Caco-2 (cell line): ENCODE measurements at regions not wholly inside any gene's neighbourhood (a gene's known extent, or its start where the extent isn't known, plus 50 kb on each side); places are given as distances from the start of the nearest gene placed in this dataset.

Source experiments
- BruUV-seq: library from RNA; stranded (reverse); fragments of 400-500 nt; replicated peaks from 2 replicates; lab custom pipeline; 2021; lab: Mats Ljungman, UMichigan
- CTCF ChIA-PET: fragments of 300-600 bp; sonication (Branson Sonifier 250); formaldehyde crosslinking; loops from one replicate; lab custom pipeline; 2022; ENCODE audit warnings: antibody characterized with exemption; lab: Charles Lee
- POLR2A ChIA-PET: fragments of 300-600 bp; sonication (Branson Sonifier 250); formaldehyde crosslinking; loops from one replicate; lab custom pipeline; 2022; ENCODE audit warnings: antibody characterized with exemption; lab: Charles Lee
- DNase-seq, 2 experiments: peaks; one replicate each; pipeline versions ENCODE4 v3.0.0 to v3.0.0-alpha.2; 2020 to 2022
- H3K27me3 ChIP-seq: replicated peaks from 2 replicates; pipeline ENCODE4 v1.6.0; 2011; ENCODE audit warnings: low read length; ENCODE audit not compliant: control insufficient read depth, insufficient read depth
- H3K36me3 ChIP-seq: 2 replicates; pipeline ENCODE4 v1.5.1; 2011; ENCODE audit warnings: low read length; ENCODE audit not compliant: control insufficient read depth, insufficient read depth
- H3K4me1 ChIP-seq: fragments of 250-450 bp; sonication (Bioruptor Pico); 2 replicates; pipeline ENCODE4 v1.5.1; 2020; ENCODE audit warnings: mild to moderate bottlenecking
- H3K4me3 ChIP-seq: 2 replicates; pipeline ENCODE4 v1.5.1; 2011; ENCODE audit warnings: low read depth, mild to moderate bottlenecking, control low read depth, low read length
- H3K9me3 ChIP-seq: fragments of 250-450 bp; sonication (Bioruptor Pico); 2 replicates; pipeline ENCODE4 v1.5.1; 2020; ENCODE audit warnings: mild to moderate bottlenecking, moderate library complexity
- H3K27ac Mint-ChIP-seq: one replicate; pipeline ENCODE4 v1.8.0; 2022; ENCODE audit warnings: mixed read lengths; ENCODE audit not compliant: unreplicated experiment
- H3K27me3 Mint-ChIP-seq: one replicate; pipeline ENCODE4 v1.8.0; 2022; ENCODE audit warnings: mixed read lengths; ENCODE audit not compliant: insufficient read depth, unreplicated experiment
- H3K36me3 Mint-ChIP-seq: one replicate; pipeline ENCODE4 v1.8.0; 2022; ENCODE audit warnings: mild to moderate bottlenecking, mixed read lengths; ENCODE audit not compliant: insufficient read depth, unreplicated experiment
- H3K4me1 Mint-ChIP-seq: one replicate; pipeline ENCODE4 v1.8.0; 2022; ENCODE audit warnings: low read depth, mixed read lengths; ENCODE audit not compliant: unreplicated experiment
- H3K4me3 Mint-ChIP-seq: one replicate; pipeline ENCODE4 v1.8.0; 2022; ENCODE audit warnings: mild to moderate bottlenecking, moderate library complexity, mixed read lengths; ENCODE audit not compliant: unreplicated experiment
- H3K9me3 Mint-ChIP-seq: one replicate; pipeline ENCODE4 v1.8.0; 2022; ENCODE audit warnings: mixed read lengths; ENCODE audit not compliant: unreplicated experiment
- intact Hi-C: fragments of 100-400 bp; cut with micrococcal nuclease; formaldehyde crosslinking; loops from one replicate; pipeline ENCODE4 v1.10.0; 2022; ENCODE audit not compliant: unreplicated experiment
- TF ChIP-seq, protein P1 (sequence below), 2 experiments: fragments of 200-600 bp in 1 of 2; IDR thresholded peaks; 1 replicate in 1 of 2; 2 replicates in 1 of 2; pipeline versions ENCODE4 v1.5.1 to v1.8.0; 2011 to 2022; ENCODE audit warnings: antibody characterized with exemption in 1 of 2, control low read depth in 1 of 2, inconsistent platforms in 1 of 2, low read depth in 1 of 2, low read length in 1 of 2, mild to moderate bottlenecking in 1 of 2, moderate library complexity in 1 of 2; ENCODE audit not compliant: insufficient read depth in 1 of 2, severe bottlenecking in 1 of 2, unreplicated experiment in 1 of 2

DNA sequence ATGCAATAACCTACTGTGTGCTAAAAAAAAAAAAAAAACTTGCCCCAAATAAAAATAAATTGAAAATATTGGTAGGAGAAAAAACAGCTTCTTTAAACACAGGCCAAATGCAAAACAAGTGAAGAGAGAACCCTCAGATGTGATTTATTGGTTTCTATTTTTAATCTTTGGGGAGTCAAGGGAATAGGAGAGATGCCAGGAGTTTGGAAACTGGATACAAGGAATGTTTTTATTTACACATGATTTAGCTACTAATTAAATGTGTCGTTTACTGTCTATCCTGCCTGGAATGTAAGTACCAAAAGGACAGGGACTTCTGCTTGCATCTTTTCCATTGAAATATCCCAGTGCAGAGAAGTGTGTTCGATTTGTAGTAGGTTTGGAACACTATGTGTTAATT, 810.7 kb downstream of the MAFB start:
- CTCF ChIA-PET: no interaction called here

DNA sequence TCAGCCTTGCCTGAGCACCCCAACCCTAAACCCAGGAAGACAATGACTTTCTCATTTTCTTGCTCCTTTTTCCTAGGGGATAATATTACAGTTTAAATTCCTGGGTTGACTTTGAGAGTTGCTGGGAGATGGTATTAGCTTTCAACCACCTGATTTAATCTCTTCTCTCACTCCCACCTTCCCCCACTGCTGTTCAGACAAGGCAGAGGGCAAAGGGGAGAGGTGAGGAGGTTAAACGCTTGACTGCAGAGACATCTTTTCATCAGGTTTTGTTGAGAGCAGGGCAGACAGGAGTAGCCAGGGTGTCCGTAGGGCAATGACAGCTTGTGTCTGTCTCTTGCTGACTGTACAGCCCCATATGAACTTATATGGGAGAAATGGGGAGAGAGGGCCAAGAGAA, 811.2 kb downstream of the MAFB start:
- Mint-ChIP-seq H3K9me3 (no peaks in the 10 kb centered on the region), H3K36me3 (no peaks in the 10 kb centered on the region), H3K4me1 (no peaks in the 10 kb centered on the region), H3K4me3 (no peak overlapping the region), H3K27me3 (no peaks in the 10 kb centered on the region), H3K27ac (no peak overlapping the region)
- BruUV-seq: no TSS peak
- no peaks in the 10 kb centered on the region for H3K4me1 ChIP-seq
- H3K27me3 ChIP-seq: no peaks in the 10 kb centered on the region
- no peaks in the 10 kb centered on the region for H3K9me3 ChIP-seq
- no peaks in the 10 kb centered on the region for H3K36me3 ChIP-seq
- no peak overlapping the region for H3K4me3 ChIP-seq
- intact Hi-C loops: no loop called here
- DNase-seq: no peak
- CTCF ChIA-PET: no interaction called here
- TF ChIP-seq, protein P1, sequence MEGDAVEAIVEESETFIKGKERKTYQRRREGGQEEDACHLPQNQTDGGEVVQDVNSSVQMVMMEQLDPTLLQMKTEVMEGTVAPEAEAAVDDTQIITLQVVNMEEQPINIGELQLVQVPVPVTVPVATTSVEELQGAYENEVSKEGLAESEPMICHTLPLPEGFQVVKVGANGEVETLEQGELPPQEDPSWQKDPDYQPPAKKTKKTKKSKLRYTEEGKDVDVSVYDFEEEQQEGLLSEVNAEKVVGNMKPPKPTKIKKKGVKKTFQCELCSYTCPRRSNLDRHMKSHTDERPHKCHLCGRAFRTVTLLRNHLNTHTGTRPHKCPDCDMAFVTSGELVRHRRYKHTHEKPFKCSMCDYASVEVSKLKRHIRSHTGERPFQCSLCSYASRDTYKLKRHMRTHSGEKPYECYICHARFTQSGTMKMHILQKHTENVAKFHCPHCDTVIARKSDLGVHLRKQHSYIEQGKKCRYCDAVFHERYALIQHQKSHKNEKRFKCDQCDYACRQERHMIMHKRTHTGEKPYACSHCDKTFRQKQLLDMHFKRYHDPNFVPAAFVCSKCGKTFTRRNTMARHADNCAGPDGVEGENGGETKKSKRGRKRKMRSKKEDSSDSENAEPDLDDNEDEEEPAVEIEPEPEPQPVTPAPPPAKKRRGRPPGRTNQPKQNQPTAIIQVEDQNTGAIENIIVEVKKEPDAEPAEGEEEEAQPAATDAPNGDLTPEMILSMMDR (IDR thresholded peaks at IDR 0.05; ENCODE audit: insufficient read depth in 1 of 2, low read depth in 1 of 2, low read length in 1 of 2, severe bottlenecking in 1 of 2, unreplicated experiment in 1 of 2): no peak
- POLR2A ChIA-PET: no interaction called here

More for the DNA sequence above, 810.7 kb downstream of the MAFB start:
- no peaks in the 10 kb centered on the region for H3K4me1 Mint-ChIP-seq
- no peaks in the 10 kb centered on the region for H3K27me3 ChIP-seq
- no peak for DNase-seq
- no peaks in the 10 kb centered on the region for H3K9me3 Mint-ChIP-seq
- no TSS peak for BruUV-seq
- no peaks in the 10 kb centered on the region for H3K9me3 ChIP-seq
- POLR2A ChIA-PET: no interaction called here
- intact Hi-C loops: no loop called here
- no peak overlapping the region for H3K4me3 ChIP-seq
- TF ChIP-seq, protein P1 (IDR thresholded peaks at IDR 0.05; ENCODE audit: insufficient read depth in 1 of 2, low read depth in 1 of 2, low read length in 1 of 2, severe bottlenecking in 1 of 2, unreplicated experiment in 1 of 2): no peak
- no peak overlapping the region for H3K27ac Mint-ChIP-seq
- no peaks in the 10 kb centered on the region for H3K36me3 Mint-ChIP-seq
- no peaks in the 10 kb centered on the region for H3K4me1 ChIP-seq
- peaks cover 2% of the 10 kb centered on the region for H3K27me3 Mint-ChIP-seq
- H3K4me3 Mint-ChIP-seq: no peak overlapping the region
- H3K36me3 ChIP-seq: no peaks in the 10 kb centered on the region

DNA sequence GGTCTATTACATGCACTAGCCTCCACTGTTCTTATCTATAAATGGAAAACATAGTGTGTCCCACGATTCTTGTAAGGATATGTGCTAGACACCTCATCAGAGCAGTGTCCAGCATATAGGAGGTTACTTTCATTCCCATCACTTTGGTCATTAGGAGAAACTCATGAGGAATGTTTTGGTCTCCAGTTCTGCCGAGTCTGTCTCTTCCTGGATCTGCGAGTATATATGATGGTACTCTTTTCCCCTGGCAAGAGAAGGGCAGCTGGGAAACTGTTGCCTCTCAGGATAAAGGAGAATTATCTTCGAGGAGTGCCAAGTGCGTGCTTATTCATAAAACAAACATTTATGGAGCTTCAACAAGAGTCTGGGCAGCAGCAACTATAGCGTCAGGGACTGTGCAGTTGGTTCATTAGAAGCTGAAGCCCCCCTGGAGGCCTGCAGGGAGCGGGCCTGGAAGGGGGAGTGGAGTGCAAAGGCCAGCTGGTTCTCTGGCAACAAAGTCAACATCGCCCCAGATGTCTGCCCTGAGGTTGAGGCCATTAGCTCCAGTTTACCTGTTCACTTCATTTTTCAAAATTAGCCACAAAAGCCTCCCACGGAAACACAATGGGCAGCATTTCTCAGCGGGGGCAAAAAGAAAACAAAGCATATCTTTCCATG, 811.9 kb downstream of the MAFB start:
- Mint-ChIP-seq H3K36me3 (no peaks in the 10 kb centered on the region), H3K9me3 (no peaks in the 10 kb centered on the region), H3K4me3 (no peak overlapping the region), H3K27ac (no peak overlapping the region), H3K27me3 (no peaks in the 10 kb centered on the region), H3K4me1 (no peaks in the 10 kb centered on the region)
- TF ChIP-seq, protein P1 (IDR thresholded peaks at IDR 0.05; ENCODE audit: insufficient read depth in 1 of 2, low read depth in 1 of 2, low read length in 1 of 2, severe bottlenecking in 1 of 2, unreplicated experiment in 1 of 2): no peak
- ChIA-PET CTCF (no interaction called here), POLR2A (no interaction called here)
- Histone ChIP-seq H3K36me3 (no peaks in the 10 kb centered on the region), H3K9me3 (no peaks in the 10 kb centered on the region), H3K27me3 (no peaks in the 10 kb centered on the region), H3K4me3 (no peak overlapping the region), H3K4me1 (no peaks in the 10 kb centered on the region)
- intact Hi-C loops: no loop called here
- DNase-seq: no peak
- BruUV-seq: no TSS peak
